ENCODE measurements at regions not wholly inside any gene's neighbourhood (a gene's known extent, or its start where the extent isn't known, plus 50 kb on each side); places are given as distances from the start of the nearest gene placed in this dataset.
"Not testable (repeated sequence)": the region's sequence is repeated elsewhere in the genome, so short reads cannot be mapped to it uniquely, and the experiment has no call there.

GRCh38 chrX:140633105-140633504 lies 76.5 kb upstream of the LINC00632 start:
- H3K27ac ChIP-seq; H3K36me3 ChIP-seq; H3K9me3 ChIP-seq; H3K4me3 ChIP-seq; H3K27me3 ChIP-seq; intact Hi-C loops (cut with DNase I); DNase-seq; H3K4me1 ChIP-seq (ENCODE audit: insufficient read depth): not testable (repeated sequence)
- 77 to 90% (median 83%) methylated on average over 10 of the region's 10 CpGs for WGBS, 3 donors

- no peak for TF ChIP-seq POLR2A (IDR thresholded peaks at IDR 0.05)
- no peak for TF ChIP-seq EP300 (IDR thresholded peaks at IDR 0.05)
- no peak for TF ChIP-seq CTCF (IDR thresholded peaks at IDR 0.05)
These were observed 101.4 kb upstream of the LINC00632 start for GRCh38 chrX:140608111-140608510.

GRCh38 chrX:140602140-140602539 lies 97.3 kb upstream of the SOX3 start:
- Histone ChIP-seq H3K4me1 (ENCODE audit: insufficient read depth) (no peaks in the 10 kb centered on the region), H3K9me3 (no peaks in the 10 kb centered on the region), H3K36me3 (no peaks in the 10 kb centered on the region), H3K27ac (no peak overlapping the region), H3K4me3 (no peak overlapping the region), H3K27me3 (no peaks in the 10 kb centered on the region)
- intact Hi-C loops (cut with DNase I) = loop anchor here in 1 of 4 donors (5.0 kb wide), 1 partner anchor 250 kb away; no protein-coding TSS in a partner anchor
- TF ChIP-seq POLR2A (IDR thresholded peaks at IDR 0.05) (no peak), EP300 (IDR thresholded peaks at IDR 0.05) (no peak), CTCF (IDR thresholded peaks at IDR 0.05) (no peak)
- no peak for DNase-seq
- 53 to 66% (median 59%) methylated on average over 3 of the region's 3 CpGs for WGBS, 3 donors

More at GRCh38 chrX:140608111-140608510, 101.4 kb upstream of the LINC00632 start:
- H3K27me3 ChIP-seq = no peaks in the 10 kb centered on the region
- H3K36me3 ChIP-seq = no peaks in the 10 kb centered on the region
- no peak overlapping the region for H3K4me3 ChIP-seq
- no peak for DNase-seq
- no peaks in the 10 kb centered on the region for H3K4me1 ChIP-seq (ENCODE audit: insufficient read depth)
- intact Hi-C loops (cut with DNase I) = no loop called here
- H3K27ac ChIP-seq = no peak overlapping the region
- H3K9me3 ChIP-seq = no peaks in the 10 kb centered on the region

- TF ChIP-seq POLR2A (IDR thresholded peaks at IDR 0.05) = no peak
- no peak for TF ChIP-seq EP300 (IDR thresholded peaks at IDR 0.05)
- no peak for TF ChIP-seq CTCF (IDR thresholded peaks at IDR 0.05)
- no peaks in the 10 kb centered on the region for H3K36me3 ChIP-seq
- no peaks in the 10 kb centered on the region for H3K4me1 ChIP-seq (ENCODE audit: insufficient read depth)
- DNase-seq = no peak
- H3K27ac ChIP-seq = no peak overlapping the region
- WGBS, 3 donors = 67 to 78% (median 69%) methylated on average over 3 of the region's 3 CpGs
- H3K27me3 ChIP-seq = no peaks in the 10 kb centered on the region
- intact Hi-C loops (cut with DNase I) = loop anchor here in 1 of 4 donors (5.0 kb wide), 1 partner anchor 248 kb away; no protein-coding TSS in a partner anchor
- H3K9me3 ChIP-seq = no peaks in the 10 kb centered on the region
- no peak overlapping the region for H3K4me3 ChIP-seq
These were observed 95.0 kb upstream of the SOX3 start for GRCh38 chrX:140599851-140600250.

GRCh38 chrX:140589657-140590056 lies 84.8 kb upstream of the SOX3 start:
- Histone ChIP-seq H3K27me3 (no peaks in the 10 kb centered on the region), H3K4me1 (ENCODE audit: insufficient read depth) (no peaks in the 10 kb centered on the region), H3K9me3 (no peaks in the 10 kb centered on the region), H3K36me3 (no peaks in the 10 kb centered on the region), H3K27ac (no peak overlapping the region), H3K4me3 (no peak overlapping the region)
- intact Hi-C loops (cut with DNase I) = no loop called here
- DNase-seq = no peak
- 82 to 89% (median 87%) methylated on average over 2 of the region's 2 CpGs for WGBS, 3 donors
- no peak for TF ChIP-seq CTCF (IDR thresholded peaks at IDR 0.05)
- no peak for TF ChIP-seq EP300 (IDR thresholded peaks at IDR 0.05)
- no peak for TF ChIP-seq POLR2A (IDR thresholded peaks at IDR 0.05)
